ENCODE measurements at regions not wholly inside any gene's neighbourhood (a gene's known extent, or its start where the extent isn't known, plus 50 kb on each side); places are given as distances from the start of the nearest gene placed in this dataset.
"Not testable (repeated sequence)": the region's sequence is repeated elsewhere in the genome, so short reads cannot be mapped to it uniquely, and the experiment has no call there.

DNA sequence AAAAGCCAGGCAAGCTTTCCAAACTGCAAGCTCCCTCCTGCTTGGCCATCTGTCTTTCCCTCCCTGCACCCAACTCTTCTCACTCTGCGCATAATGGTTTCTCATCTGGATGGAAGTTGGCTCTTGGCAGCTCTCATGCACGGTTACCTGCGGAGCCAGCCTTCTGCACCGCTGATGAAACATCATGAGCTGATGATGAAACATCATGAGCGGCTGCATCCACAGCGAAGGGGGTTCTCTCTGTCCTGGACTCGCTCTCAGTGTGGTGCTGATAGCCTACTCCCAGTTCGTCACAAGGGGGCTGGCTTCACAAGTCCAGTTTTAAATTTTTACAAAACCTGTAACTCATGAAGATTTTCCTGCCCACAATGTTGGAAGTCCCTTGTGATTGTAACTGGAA is 457.5 kb downstream of the ACTR3B start:
- ChIA-PET CTCF (no interaction called here), POLR2A (no interaction called here)
- Mint-ChIP-seq H3K9me3 (peaks cover 85% of the 10 kb centered on the region), H3K27ac (no peak overlapping the region), H3K4me3 (no peak overlapping the region), H3K36me3 (peaks cover 69% of the 10 kb centered on the region), H3K27me3 (ENCODE audit: low read depth) (peaks cover 14% of the 10 kb centered on the region), H3K4me1 (no peaks in the 10 kb centered on the region)
- no peak for DNase-seq (ENCODE audit: low spot score)
- TF ChIP-seq HMGA2 (CRISPR knock-in tag; IDR thresholded peaks at IDR 0.05): no peak
- no peak for TF ChIP-seq ETV6 (CRISPR knock-in tag; IDR thresholded peaks at IDR 0.05)
- TF ChIP-seq NR1H2 (CRISPR knock-in tag; IDR thresholded peaks at IDR 0.05): no peak
- TF ChIP-seq, protein P1, sequence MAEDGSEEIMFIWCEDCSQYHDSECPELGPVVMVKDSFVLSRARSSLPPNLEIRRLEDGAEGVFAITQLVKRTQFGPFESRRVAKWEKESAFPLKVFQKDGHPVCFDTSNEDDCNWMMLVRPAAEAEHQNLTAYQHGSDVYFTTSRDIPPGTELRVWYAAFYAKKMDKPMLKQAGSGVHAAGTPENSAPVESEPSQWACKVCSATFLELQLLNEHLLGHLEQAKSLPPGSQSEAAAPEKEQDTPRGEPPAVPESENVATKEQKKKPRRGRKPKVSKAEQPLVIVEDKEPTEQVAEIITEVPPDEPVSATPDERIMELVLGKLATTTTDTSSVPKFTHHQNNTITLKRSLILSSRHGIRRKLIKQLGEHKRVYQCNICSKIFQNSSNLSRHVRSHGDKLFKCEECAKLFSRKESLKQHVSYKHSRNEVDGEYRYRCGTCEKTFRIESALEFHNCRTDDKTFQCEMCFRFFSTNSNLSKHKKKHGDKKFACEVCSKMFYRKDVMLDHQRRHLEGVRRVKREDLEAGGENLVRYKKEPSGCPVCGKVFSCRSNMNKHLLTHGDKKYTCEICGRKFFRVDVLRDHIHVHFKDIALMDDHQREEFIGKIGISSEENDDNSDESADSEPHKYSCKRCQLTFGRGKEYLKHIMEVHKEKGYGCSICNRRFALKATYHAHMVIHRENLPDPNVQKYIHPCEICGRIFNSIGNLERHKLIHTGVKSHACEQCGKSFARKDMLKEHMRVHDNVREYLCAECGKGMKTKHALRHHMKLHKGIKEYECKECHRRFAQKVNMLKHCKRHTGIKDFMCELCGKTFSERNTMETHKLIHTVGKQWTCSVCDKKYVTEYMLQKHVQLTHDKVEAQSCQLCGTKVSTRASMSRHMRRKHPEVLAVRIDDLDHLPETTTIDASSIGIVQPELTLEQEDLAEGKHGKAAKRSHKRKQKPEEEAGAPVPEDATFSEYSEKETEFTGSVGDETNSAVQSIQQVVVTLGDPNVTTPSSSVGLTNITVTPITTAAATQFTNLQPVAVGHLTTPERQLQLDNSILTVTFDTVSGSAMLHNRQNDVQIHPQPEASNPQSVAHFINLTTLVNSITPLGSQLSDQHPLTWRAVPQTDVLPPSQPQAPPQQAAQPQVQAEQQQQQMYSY (CRISPR knock-in tag; IDR thresholded peaks at IDR 0.05): no peak
- TF ChIP-seq, protein P2, sequence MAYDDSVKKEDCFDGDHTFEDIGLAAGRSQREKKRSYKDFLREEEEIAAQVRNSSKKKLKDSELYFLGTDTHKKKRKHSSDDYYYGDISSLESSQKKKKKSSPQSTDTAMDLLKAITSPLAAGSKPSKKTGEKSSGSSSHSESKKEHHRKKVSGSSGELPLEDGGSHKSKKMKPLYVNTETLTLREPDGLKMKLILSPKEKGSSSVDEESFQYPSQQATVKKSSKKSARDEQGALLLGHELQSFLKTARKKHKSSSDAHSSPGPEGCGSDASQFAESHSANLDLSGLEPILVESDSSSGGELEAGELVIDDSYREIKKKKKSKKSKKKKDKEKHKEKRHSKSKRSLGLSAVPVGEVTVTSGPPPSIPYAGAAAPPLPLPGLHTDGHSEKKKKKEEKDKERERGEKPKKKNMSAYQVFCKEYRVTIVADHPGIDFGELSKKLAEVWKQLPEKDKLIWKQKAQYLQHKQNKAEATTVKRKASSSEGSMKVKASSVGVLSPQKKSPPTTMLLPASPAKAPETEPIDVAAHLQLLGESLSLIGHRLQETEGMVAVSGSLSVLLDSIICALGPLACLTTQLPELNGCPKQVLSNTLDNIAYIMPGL (CRISPR knock-in tag; IDR thresholded peaks at IDR 0.05): no peak
- TF ChIP-seq, protein P3, sequence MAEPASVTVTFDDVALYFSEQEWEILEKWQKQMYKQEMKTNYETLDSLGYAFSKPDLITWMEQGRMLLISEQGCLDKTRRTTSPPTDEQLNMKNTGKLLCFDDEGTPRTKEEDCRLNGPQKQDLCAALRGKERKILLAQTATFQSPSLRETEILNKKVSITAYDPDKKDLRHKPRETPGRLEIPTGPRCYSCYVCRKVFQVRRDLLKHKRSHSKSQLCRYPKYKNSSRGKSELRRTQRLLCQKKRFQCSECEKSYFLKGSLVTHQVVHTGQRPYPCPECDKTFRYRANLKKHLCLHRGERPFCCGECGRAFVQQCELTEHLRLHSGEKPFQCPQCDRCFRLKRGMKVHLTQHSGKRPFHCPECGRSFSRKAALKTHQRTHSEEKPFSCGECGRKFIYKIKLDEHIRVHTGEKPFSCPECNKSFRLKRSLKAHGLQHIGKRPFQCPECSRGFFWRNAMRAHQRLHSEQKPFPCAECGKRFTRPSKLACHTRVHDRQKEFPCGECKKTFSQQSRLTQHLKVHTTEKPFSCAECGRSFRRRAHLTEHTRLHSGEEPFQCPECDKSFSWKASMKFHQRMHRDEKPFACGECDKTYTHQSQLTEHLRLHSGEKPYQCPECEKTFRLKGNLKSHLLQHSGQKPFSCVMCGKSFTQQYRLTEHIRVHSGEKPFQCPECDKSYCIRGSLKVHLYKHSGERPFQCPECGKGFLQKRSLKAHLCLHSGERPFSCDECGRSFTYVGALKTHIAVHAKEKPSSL (CRISPR knock-in tag; conservative IDR thresholded peaks at IDR 0.05): no peak
- TF ChIP-seq SMAD4 (CRISPR knock-in tag; IDR thresholded peaks at IDR 0.05): no peak
- TF ChIP-seq TEAD4 (CRISPR knock-in tag; IDR thresholded peaks at IDR 0.05): no peak
- TF ChIP-seq CREM (CRISPR knock-in tag; IDR thresholded peaks at IDR 0.05): no peak
- TF ChIP-seq, protein P4, sequence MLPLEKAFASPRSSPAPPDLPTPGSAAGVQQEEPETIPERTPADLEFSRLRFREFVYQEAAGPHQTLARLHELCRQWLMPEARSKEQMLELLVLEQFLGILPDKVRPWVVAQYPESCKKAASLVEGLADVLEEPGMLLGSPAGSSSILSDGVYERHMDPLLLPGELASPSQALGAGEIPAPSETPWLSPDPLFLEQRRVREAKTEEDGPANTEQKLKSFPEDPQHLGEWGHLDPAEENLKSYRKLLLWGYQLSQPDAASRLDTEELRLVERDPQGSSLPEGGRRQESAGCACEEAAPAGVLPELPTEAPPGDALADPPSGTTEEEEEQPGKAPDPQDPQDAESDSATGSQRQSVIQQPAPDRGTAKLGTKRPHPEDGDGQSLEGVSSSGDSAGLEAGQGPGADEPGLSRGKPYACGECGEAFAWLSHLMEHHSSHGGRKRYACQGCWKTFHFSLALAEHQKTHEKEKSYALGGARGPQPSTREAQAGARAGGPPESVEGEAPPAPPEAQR (CRISPR knock-in tag; IDR thresholded peaks at IDR 0.05): no peak
- ATAC-seq: no peak

DNA sequence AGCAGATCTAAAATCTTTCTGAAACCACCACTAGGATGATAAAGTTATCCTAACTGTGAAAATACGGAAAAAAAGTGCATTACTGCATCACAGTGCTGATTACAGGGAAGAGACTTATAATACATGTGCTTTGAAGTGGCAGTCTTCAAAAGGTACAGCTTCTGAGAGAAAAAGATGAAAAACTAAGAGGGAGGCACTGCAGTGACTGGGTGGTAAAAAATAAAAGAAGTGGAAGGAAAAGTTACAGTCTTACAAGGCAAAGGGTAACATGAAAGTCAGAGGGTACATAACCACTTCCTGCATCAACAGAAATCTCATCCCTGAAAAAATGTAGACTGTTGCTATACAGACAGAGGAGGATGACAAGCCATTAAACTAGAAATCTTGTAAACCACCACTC is 465.3 kb downstream of the ACTR3B start:
- Mint-ChIP-seq H3K4me1 (no peaks in the 10 kb centered on the region), H3K27ac (no peak overlapping the region), H3K36me3 (peaks cover 73% of the 10 kb centered on the region), H3K4me3 (no peak overlapping the region), H3K27me3 (ENCODE audit: low read depth) (peaks cover 15% of the 10 kb centered on the region), H3K9me3 (peaks cover 88% of the 10 kb centered on the region)
- ATAC-seq (no peak), DNase-seq (ENCODE audit: low spot score) (no peak)
- no peak for TF ChIP-seq NR2C2 (CRISPR knock-in tag; IDR thresholded peaks at IDR 0.05)
- TF ChIP-seq NR1H2 (CRISPR knock-in tag; IDR thresholded peaks at IDR 0.05): no peak
- no peak for TF ChIP-seq TCF7 (CRISPR knock-in tag; IDR thresholded peaks at IDR 0.05; ENCODE audit: low read depth)
- TF ChIP-seq ELF4 (CRISPR knock-in tag; IDR thresholded peaks at IDR 0.05; ENCODE audit: low read depth): no peak
- TF ChIP-seq TP53 (CRISPR knock-in tag; IDR thresholded peaks at IDR 0.05): no peak
- CTCF ChIA-PET: no interaction called here
- POLR2A ChIA-PET: no interaction called here

DNA sequence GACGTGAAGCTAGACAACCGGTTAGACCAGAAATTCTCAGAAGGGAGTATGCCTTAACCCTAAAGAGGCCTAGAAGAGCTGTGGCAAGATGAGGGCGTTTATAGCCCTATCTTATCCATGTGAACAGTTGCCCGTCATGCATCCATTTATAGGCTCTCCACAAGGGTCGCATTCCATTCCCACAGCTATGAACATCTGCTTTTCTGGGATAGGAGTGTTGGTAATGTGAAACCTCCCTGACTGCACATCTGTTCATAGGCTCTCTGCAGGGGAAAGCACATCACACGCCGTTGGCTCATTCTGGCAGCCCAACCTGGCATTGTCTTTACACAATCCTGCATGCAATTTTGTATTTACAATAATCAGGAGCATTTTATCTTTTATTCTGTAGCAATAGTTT is 485.6 kb downstream of the ACTR3B start:
- POLR2A ChIA-PET; DNase-seq (ENCODE audit: low spot score); H3K27me3 Mint-ChIP-seq (ENCODE audit: low read depth); CTCF ChIA-PET; H3K27ac Mint-ChIP-seq; H3K4me3 Mint-ChIP-seq; ATAC-seq; H3K4me1 Mint-ChIP-seq: not testable (repeated sequence)
- Mint-ChIP-seq H3K36me3 (peaks cover 30% of the 10 kb centered on the region), H3K9me3 (peaks cover 31% of the 10 kb centered on the region)

Measured in WTC11 (cell line).